HG03442 (cell line): ENCODE measurements at regions not wholly inside any gene's neighbourhood (a gene's known extent, or its start where the extent isn't known, plus 50 kb on each side); places are given as distances from the start of the nearest gene placed in this dataset.

Source experiments
- ATAC-seq: cut with Tn5 transposase; IDR thresholded peaks from one replicate; pipeline ENCODE4 v1.9.1; 2021; ENCODE audit warnings: mild to moderate bottlenecking, moderate library complexity; ENCODE audit not compliant: unreplicated experiment

GRCh38 chr9:10674586-10674985, 61.8 kb upstream of the PTPRD start:
- ATAC-seq = no peak

- no peak for ATAC-seq
These were observed 65.2 kb upstream of the PTPRD start for GRCh38 chr9:10678010-10678409.

- no peak for ATAC-seq
These were observed 66.0 kb upstream of the PTPRD start for GRCh38 chr9:10678790-10679189.

- no peak for ATAC-seq
These were observed 74.1 kb upstream of the PTPRD start for GRCh38 chr9:10686943-10687342.

GRCh38 chr9:10690546-10690945, 77.7 kb upstream of the PTPRD start:
- no peak for ATAC-seq

GRCh38 chr9:10697044-10697443, 84.2 kb upstream of the PTPRD start:
- ATAC-seq = no peak

GRCh38 chr9:10700291-10700690, 87.5 kb upstream of the PTPRD start:
- no peak for ATAC-seq

GRCh38 chr9:10700915-10701314, 88.1 kb upstream of the PTPRD start:
- ATAC-seq = no peak

- no peak for ATAC-seq
These were observed 89.1 kb upstream of the PTPRD start for GRCh38 chr9:10701906-10702305.

GRCh38 chr9:10703139-10703538, 90.3 kb upstream of the PTPRD start:
- ATAC-seq = no peak

- no peak for ATAC-seq
These were observed 91.9 kb upstream of the PTPRD start for GRCh38 chr9:10704720-10705119.

- no peak for ATAC-seq
These were observed 92.6 kb upstream of the PTPRD start for GRCh38 chr9:10705383-10705782.

- ATAC-seq = no peak
These were observed 94.0 kb upstream of the PTPRD start for GRCh38 chr9:10706788-10707187.

GRCh38 chr9:10721301-10721700, 108.5 kb upstream of the PTPRD start:
- no peak for ATAC-seq

GRCh38 chr9:10729213-10729612, 116.4 kb upstream of the PTPRD start:
- ATAC-seq = no peak

GRCh38 chr9:10744669-10745068, 131.9 kb upstream of the PTPRD start:
- ATAC-seq = no peak

GRCh38 chr9:10753474-10753873, 140.7 kb upstream of the PTPRD start:
- ATAC-seq = no peak

GRCh38 chr9:10764481-10764880, 151.7 kb upstream of the PTPRD start:
- no peak for ATAC-seq

GRCh38 chr9:10773136-10773535, 160.3 kb upstream of the PTPRD start:
- no peak for ATAC-seq

- no peak for ATAC-seq
These were observed 161.2 kb upstream of the PTPRD start for GRCh38 chr9:10774051-10774450.

- no peak for ATAC-seq
These were observed 172.5 kb upstream of the PTPRD start for GRCh38 chr9:10785255-10785654.

GRCh38 chr9:10793306-10793705, 180.5 kb upstream of the PTPRD start:
- ATAC-seq = no peak

GRCh38 chr9:10804486-10804885, 191.7 kb upstream of the PTPRD start:
- ATAC-seq = no peak

- ATAC-seq = no peak
These were observed 194.1 kb upstream of the PTPRD start for GRCh38 chr9:10806868-10807267.
